ENCODE measurements at regions not wholly inside any gene's neighbourhood (a gene's known extent, or its start where the extent isn't known, plus 50 kb on each side); places are given as distances from the start of the nearest gene placed in this dataset.
"Not testable (repeated sequence)": the region's sequence is repeated elsewhere in the genome, so short reads cannot be mapped to it uniquely, and the experiment has no call there.

DNA sequence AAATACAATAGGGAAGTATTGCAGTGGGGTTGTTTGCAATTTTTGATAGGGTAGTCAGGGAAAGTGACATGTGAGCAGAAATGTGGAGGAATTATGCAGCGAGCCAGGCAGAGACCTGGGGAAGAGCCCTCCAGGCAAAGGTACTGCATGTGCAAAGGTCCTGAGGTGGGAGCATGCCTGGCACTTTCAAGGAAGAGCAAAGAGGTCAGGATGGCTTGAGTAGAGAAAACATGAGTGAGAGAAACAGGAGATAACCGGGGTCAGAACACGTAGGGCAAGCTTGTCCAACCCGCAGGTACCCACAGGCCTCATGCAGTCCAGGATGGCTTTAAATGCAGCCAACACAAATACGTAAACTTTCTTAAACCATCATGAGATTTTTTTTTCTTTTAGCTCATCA is 71.0 kb downstream of the COQ2 start:
- no peak for DNase-seq (ENCODE audit: low read depth)

DNA sequence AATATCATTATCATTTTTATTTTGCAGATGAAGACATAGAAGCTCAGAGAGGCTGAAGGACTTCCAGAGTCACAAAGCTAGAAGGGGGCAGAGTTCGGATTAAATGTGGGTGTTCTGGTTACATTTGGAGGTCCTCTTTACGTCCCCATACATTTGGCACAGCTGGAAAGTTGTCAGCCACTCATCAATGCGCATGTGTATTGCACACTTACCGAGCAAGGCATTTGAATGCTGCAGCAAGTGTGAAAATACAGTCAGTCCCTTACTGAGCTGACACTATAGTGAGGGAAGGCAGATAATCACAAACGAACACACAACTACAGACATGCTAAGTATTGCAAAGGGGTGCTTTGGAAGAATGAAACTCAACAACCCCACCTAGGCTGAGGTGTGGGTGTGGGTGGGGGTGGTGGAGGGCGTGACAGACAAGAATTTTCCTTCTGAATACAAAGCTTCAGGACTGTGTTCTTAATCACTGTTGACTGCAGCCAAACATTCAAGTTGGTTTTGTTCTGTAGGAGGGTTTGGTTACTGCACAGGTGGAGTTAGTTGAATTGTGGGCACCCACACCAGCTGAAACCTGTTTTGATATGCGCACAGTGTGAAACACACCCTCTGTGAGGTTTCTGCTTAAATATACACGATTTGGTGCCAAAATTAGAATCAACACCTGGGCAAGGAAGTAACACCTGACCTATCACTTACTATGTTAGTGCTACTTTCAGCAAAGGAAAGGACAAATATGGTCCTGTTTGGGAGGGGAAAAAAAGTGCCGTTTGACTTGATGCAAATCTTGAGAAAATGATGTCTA is 72.4 kb downstream of the COQ2 start:
- DNase-seq (ENCODE audit: low read depth), result no peak

DNA sequence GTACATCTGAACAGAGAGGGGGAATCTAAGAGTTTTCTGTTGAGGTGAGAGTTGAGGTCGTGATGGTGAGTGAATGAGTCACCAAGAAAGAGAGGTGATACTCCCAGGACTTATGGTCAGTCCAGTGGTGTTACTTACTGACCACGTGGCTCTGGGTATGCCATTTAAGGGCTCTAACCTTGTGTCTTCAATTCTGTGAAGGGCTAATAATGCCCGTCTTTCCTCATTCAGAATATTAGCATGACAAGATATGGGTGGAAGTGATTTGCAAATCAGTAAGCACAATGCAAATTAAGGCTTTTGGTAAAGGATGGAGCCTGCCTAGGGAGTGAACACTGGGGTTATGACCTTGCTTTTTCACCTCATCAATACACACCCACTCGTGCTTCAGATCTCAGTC is 75.2 kb downstream of the COQ2 start:
- DNase-seq (ENCODE audit: low read depth), result no peak

DNA sequence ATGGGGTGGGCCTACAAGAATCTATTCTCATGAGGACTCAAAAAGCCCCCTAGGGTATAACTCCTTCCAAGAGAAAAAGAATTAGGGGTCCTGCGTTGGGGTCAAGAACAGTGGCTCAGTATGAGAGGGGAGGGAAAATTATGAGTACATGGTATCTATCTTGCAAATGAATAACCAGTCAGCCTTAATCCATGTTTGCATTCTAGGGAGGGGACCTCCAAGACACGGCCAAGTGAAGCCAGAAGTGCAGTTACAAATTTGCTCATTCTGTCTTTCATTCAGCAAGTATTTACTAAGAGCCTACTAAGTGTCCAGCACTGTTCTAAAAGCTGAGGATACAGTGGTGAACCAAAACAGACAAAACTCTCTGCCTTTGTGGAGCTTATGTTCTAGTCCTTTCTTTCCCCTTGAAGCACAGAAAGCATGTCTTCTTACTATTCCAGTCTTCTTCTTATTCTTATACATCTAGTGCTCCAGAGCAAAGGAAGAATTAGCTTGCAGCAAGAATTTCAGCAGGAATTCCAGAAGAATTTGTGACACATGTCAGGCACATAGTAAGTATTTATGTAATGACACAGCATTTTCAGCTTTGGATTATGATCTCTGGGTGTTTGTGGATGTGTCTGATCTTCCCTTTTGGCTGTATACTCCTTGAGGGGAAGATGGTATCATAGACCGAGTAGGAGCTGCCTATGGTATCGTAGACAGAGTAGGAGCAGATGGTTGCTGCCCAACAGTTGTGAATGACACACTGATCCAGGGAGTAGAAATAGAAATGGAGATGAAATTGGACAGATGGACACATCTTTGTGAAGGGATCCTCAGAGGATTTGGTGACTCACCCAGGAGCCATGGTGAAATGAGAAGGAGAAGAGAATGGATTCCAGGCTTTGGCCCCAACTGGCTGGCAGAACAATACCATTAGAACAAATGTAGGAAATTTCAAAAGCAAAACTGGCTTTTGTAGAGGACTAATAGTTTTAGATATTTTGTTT is 75.9 kb downstream of the COQ2 start:
- peak; percentile 15 for DNase-seq (ENCODE audit: low read depth)

DNA sequence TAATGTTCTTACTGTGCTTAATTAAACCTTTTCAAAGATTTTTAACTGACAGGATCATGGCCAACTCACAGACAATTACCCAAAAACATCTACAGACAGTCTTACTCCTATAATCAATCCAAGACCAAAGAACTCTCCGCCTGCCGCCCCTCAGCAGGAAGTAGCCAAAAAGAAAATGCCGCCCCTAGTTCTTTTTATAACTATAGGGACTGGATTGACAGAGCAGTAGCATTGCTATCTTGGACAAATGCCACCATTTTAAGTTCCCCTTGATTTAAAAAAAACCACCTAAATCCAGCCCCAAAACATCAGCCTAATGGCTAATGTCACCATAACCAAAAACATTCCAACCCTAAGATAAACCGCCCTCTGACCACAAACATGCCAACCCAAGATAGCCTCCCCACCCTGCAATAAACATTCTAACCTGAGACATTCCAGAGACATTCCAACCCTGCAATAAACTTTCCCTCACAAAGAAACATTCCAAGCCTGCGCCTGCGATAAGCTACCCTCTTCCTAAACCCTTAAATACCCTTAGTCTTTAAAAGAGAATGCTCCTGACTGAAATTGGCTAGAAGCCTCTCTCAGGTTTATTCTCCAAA is 77.0 kb downstream of the COQ2 start:
- DNase-seq (ENCODE audit: low read depth), result no peak

DNA sequence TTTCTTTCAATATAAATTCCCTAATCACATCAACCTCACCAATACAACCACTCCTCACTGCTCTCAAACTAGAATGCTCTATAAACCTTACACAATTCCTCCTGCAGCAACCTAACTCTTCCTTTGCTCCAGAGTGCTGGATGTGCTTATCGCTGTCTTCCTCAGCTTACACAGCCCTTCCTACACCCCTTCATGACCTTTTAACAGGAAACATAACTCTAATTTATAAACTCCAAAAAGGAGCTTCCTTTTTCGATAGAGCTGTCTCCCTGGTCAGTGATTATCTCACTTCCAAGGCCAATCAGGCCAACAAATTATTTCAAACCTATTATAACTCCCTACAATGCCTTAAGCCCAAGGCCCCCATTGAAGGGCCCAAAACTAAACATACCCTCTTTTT is 78.8 kb downstream of the COQ2 start:
- DNase-seq (ENCODE audit: low read depth), result no peak

DNA sequence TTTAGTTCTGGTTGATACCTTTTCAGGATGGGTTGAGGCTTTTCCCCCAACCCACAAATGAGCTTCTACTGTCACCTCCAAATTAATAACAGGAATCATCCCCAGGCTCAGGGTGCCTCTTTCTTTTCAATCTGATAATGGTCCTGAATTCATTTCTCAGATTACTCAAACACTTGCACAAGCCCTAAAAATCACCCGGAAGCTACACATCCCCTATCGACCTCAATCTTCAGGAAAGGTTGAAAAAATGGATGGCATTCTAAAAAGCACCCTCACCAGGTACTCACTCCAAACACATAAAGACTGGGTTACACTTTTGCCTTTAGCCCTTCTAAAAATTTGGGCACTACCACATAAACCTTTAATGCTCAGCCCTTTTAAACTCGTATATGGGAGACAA is 79.9 kb downstream of the COQ2 start:
- DNase-seq (ENCODE audit: low read depth), result no peak

DNA sequence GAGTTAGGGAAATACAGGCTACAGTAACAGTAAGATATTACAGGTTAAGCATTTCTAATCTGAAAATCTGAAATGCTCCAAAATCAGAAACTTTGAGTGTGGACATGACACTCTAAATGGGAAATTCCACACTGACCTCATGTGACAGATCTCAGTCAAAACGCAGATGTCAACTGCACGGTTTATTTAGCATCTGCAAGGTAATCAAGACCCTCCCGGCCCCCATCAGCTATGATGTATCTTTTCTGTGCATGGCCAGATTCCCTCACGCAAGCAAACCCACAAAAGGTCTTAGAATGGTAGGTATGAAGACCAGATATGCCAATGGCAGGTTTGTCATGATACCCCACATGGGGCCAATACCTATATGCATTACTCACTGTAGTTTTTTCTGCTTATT is 82.8 kb downstream of the COQ2 start:
- DNase-seq (ENCODE audit: low read depth), result no peak

DNA sequence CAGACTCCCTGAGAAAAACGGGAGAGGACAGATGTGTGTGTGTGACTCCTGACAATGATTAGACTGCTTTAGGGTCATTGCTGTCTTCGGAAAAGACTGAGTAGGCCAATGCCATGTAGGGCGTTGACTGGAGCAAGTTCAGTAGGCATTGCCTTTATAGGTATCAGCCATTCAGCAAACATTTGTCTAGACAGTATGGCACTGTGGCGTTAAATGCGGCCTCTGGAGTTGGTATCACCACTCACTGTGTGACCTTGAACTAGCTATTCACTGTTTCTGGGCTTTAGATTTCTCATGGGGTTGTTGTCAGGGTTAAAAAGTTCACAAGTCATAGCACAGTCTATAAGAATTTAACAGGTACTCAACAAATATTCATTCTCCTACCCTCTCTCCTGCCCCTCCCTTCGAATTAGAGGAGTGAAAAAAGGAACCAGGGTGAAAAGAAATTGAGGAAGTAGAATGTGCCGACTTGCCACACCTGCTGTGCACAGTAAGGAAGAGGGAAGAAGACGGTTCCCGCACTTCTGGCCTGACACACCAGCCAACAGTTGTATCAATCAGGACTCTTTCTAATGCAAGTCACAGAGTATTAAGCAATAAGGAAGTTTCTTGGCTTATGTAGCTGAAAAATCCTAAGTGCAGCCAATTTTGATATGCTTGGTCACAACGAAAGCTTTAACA is 83.2 kb upstream of the PLAC8 start:
- no peak for DNase-seq (ENCODE audit: low read depth)

DNA sequence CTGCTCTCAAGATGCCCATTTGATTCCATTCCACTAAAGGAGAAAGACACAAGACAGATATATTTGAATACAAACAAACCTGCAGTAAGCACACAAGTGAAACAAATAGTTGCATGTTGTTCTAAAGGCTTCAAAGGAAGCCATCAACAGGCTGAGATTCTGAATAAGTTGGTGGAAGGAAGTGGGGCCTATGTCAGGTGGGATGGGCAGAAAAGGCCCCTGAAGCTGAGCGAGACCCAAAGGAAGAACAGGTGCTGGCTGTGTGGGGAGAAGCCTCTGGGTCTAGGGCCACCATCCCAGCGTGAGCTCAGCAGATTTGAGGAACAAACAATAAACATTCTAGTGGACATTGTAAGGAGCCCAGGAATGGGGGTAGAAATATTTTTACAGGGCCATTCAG is 82.4 kb upstream of the PLAC8 start:
- DNase-seq (ENCODE audit: low read depth), result no peak

DNA sequence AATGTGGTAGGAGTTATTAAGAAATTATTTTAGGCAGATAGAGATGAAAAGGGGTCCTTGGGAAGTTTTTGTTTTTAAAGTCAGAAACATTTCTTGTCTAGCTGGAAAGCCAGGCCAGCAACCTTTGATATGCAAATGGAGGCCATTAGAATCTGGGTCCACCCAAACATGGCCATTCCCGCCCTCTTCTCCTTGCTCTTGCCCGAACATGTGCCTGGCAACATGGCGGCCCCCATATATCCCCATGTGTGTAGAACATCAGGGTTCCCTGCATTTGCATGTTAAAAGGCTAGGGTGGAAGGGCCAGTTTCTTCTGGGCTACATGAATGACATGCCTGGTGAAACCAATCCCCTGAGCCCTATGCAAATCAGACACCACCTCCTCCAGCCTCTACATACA is 80.7 kb upstream of the PLAC8 start:
- DNase-seq (ENCODE audit: low read depth), result no peak

DNA sequence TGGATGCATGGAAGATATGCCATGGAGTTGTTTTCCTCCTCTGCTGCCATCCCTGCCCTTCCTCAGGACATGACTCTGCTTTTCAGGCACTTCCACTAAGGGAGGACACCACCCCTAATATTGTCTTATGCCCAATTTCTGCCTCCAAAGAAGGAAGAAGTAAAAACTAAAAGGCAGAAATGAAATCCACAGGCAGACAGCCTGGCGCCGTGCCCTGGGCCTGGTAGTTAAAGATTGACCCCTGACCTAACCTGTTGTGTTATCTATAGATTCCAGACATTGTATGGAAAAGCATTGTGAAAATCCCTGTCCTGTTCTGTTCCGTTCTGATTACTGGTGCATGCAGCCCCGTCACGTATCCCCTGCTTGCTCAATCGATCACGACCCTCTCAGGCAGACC is 80.1 kb upstream of the PLAC8 start:
- not testable (repeated sequence) for DNase-seq (ENCODE audit: low read depth)

DNA sequence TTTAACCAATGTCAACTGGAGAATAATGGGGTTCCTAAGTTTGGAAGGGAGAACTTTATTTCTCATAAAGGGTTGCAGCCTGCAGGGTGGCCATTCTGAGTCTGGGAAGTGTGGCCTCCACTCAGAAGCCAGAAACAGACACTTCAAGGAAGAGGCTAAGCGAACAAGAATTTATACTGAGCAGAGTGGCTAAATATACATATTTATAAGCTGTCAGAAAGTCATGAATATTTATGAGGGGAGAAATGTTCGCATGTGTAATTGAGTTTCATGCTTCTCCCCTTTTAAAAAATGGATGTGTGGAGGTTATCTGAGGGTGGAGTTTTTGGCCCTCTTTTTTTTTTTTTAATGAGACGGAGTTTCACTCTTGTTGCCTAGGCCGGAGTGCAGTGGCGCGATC is 78.1 kb upstream of the PLAC8 start:
- no peak for DNase-seq (ENCODE audit: low read depth)

DNA sequence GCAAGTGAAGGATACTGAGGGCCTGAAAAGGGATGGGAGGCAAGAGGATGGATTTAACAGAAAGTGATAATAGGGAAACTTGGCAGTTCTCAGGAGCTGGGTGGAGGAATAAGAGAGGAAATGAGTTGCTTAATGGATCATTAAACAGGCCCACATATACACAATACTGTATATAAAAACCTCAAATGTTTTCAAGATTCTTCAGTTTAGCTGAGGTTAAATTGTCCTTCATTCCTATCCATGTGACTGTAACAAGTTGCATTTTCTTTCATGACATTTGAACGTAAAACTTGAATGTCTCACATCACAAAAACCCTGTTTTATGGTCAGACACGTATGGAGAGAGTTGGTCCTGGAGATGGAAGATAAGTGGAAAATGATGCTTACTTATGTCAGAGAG is 76.5 kb upstream of the PLAC8 start:
- DNase-seq (ENCODE audit: low read depth), result no peak

DNA sequence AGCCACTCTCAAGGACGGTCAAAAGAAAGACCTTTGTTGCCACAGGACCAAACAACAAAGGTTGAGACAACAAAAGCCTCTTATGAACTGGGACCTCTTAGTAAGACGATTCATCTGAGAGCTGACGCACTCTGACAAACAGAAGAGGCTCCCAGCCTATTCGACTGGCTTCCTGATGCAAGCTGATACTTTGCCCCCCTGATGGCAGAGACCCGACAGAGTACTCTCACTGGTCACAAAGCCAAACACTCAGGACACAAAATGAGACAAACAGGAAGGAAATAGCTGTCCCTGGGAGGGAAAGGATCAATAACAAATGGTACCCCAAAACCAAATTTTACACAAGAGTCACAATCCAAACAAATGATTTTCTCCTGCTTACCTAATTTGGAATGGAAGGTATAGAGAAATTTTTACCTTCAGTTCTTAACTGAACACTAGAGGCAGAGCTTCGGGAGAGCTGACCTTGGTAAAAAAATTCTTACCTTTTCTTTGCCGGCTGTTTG is 75.2 kb upstream of the PLAC8 start:
- DNase-seq (ENCODE audit: low read depth), result no peak

DNA sequence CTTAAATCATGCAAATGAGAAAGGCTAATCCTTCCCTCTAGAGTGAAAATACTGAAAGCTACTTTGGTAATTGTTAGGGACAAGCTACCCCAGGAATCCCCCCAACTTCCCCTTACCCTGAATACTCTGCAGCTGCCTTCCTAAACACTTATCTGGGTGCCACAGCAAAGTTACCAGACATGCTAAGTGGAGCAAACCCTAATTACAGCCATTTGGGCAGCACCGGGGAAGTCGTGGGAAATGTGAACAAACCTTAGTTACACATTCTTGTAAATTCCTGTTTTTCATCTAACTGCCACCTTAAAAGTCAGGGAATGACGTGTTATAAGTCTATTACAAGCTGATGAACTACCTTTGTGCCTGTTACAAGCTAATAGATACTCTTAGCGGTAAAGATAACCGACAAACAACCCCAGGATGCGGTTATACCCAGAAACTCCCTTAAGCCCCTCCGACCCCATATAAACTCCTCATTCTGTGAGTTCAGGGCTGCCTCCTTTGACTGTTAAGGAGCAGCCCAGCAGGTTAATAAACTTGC is 66.0 kb upstream of the PLAC8 start:
- no peak for DNase-seq (ENCODE audit: low read depth)

DNA sequence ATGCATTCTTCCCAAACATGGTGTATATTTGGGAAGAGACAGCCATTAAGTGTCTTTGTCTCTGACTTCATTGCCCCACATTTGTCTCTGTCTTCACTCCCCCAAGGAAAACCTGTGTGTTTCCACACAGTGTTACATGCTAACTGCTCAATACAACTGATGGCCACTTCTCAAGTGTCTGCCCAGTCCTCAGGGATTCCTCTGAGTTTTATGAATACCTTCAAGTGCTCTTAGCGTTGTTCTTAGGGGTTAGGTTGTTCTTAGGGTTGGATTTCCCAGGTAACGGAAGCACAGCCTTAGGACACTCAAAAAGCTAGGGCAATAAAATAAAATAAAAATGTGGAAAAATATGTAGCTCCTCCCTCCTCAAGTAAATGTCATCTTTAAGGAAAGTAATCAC is 64.7 kb upstream of the PLAC8 start:
- DNase-seq (ENCODE audit: low read depth), result no peak

DNA sequence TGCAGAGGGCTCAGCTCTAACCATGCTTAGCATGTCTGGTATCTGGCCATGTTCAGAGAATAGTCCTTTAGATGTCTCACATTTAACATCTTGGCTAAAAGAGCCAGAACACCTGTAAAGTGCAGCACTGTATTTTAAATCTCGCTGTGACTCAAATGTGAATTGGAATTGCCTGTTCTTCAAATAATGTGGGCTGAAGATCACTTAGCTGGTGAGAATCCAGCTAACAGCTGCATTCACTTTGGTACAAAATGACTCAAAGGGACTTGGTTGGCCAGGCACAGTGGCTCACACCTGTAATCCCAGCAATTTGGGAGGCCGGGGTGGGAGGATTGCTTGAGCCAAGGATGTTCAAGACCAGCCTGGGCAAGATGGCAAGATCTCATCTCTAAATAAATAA is 63.5 kb upstream of the PLAC8 start:
- no peak for DNase-seq (ENCODE audit: low read depth)

DNA sequence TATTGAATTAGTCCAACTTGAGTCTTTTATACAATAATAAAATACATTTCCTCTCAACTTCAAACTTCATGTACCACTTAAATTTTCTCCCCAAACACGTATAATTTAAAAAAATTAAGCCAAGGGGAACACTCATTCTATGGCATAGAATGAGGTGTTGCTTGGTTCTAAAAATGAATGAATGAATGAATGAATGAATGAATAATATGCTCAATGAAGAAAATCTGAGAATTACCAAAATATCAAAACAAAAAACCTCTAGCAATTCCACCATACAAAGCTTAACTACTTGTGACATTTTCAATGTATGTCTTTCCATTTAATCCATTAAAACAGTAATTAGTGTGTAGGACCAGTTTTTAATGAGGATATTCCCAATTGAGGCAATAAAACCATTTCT is 62.7 kb upstream of the PLAC8 start:
- no peak for DNase-seq (ENCODE audit: low read depth)

DNA sequence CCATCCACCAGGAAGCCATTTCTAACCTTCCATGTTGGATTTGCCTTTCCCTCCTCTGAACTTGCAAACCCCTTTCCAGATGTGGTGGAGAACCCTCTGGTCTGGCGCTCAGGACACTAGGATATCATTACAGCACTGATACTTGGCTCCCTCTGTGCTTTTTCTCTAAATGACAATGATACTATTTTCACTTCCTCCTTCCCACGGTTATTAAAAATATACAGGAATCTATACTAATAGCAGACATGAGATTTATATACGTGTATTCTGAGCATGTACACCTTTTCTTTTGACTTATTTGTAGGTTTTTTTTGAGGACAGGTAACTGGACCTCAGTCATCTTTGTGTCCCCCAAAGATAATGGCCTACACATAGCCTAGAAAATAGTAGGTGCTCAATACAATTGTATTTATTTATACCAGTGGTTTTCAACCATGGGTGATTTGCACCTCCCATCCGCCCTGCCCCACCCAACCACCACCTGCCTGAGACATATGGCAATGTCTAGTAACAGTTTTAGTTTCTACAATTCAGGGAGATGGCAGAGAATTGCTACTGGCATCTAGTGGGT is 60.4 kb upstream of the PLAC8 start:
- DNase-seq (ENCODE audit: low read depth), result no peak

DNA sequence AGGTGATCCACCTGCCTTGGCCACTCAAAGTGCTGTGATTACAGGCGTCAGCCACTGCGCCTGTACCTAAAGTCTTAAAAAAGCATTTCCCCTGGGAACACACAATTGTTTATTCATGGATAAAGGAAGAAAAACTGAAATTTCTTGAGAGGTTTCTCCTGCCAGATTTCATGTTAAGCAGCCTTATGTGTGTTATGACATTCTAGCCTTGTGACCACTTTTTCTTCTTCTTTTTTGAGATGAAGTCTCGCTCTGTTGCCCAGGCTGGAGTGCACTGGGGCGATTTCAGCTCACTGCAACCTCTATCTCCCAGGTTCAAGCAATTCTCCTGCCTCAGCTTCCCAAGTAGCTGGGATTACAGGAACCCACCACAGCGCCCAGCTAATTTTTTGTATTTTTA is 57.8 kb upstream of the PLAC8 start:
- no peak for DNase-seq (ENCODE audit: low read depth)

Measured in stromal cell of bone marrow (primary cell).